Retinal pigment epithelial cell (primary cell): ENCODE measurements at regions not wholly inside any gene's neighbourhood (a gene's known extent, or its start where the extent isn't known, plus 50 kb on each side); places are given as distances from the start of the nearest gene placed in this dataset.
"Not testable (repeated sequence)": the region's sequence is repeated elsewhere in the genome, so short reads cannot be mapped to it uniquely, and the experiment has no call there.

ENCODE experiments used
- DNase-seq: peaks from one replicate; pipeline ENCODE4 v3.0.0-alpha.2; 2010; ENCODE audit warnings: low read depth
- H3K4me3 ChIP-seq: 2 replicates; pipeline ENCODE4 v1.5.1; 2011; ENCODE audit warnings: mild to moderate bottlenecking, low read length, control low read depth, moderate library complexity
- CTCF ChIP-seq: conservative IDR thresholded peaks from 2 replicates; pipeline ENCODE4 v1.5.1; 2011; ENCODE audit warnings: low read depth, low read length, control low read depth, inconsistent platforms

DNA sequence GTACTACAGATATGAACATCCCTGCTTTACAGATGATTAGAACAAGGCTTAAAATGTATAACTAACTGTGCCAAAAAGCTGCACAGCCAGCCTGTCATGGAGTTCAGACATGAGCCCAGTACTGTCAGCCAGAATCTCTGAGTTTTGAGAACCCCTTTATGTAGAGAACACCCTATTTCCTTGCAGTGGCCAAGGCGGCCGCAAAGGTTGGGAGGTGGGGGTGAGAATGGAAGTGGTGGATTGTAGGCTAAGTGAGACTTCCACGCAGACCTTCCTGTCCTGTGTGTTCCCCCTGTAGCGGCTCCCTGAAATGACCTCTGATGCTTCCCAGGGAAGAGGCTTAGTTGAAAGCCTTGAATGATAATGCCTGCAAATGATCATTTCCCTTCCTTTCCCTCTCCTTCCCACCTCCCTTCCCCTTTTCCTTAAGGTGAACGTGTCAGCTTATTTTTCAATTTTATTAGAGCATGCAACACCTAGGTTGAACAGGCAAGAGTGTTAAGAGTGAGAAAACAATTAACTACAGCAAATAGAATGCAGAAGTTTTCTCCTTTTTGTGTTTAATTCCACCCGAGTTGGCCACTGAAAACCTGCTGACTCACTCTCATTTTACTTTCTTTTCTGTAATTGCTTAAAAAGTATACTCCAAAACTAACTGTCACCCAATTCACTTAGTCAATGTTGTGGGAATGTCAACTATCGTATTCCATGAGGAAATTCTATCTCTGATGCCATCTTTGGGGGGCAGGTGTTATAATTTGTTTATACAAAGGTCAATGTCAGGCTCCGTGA is 167.0 kb upstream of the EDNRB start:
- H3K4me3 ChIP-seq = no peak overlapping the region

DNA sequence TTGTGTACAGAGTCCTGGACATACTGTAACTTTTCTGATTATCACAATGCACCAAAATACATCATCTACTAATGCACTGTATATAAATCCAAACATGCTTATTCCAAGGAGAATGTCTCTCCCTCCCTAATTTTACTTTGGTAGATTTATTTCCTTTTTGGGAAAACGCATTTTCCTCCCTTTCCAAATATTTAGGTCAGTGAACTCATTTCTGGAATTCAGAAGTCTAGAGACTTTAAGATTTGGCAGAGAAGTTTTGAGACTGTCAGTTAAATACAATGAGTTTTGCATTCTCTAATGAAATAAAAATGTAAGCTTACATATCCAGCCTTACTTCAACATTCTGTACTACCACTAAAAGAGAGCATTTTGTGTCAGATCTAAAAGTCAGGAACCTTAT is 165.8 kb upstream of the EDNRB start:
- H3K4me3 ChIP-seq = no peak overlapping the region
- no peak for TF ChIP-seq CTCF
- no peak for DNase-seq

More for the DNA sequence above, 167.0 kb upstream of the EDNRB start:
- no peak for TF ChIP-seq CTCF
- no peak for DNase-seq

DNA sequence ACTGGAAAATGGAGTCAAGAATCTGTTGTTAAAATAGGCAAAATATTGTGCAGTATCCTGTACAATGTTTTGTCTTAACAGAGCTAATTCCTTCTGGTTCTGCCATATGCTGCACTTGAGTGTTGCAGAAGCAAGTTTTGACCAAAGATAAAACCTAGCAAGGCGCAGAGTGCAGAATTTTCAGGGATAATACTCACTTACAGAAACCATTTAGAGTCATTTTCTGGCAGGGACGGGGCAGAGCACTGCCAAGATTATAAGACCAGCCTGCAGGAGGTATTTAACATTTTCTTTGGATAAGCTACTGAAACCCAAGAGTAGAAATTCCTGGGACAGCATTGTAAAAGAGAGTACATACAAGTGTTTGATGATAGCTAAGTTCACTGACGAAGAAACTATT is 159.5 kb upstream of the EDNRB start:
- DNase-seq = no peak
- no peak for TF ChIP-seq CTCF
- H3K4me3 ChIP-seq = no peak overlapping the region

- no peak for TF ChIP-seq CTCF
- no peak overlapping the region for H3K4me3 ChIP-seq
- no peak for DNase-seq
Measured at GRCh38 chr13:78067290-78067689, 148.7 kb upstream of the EDNRB start.

DNA sequence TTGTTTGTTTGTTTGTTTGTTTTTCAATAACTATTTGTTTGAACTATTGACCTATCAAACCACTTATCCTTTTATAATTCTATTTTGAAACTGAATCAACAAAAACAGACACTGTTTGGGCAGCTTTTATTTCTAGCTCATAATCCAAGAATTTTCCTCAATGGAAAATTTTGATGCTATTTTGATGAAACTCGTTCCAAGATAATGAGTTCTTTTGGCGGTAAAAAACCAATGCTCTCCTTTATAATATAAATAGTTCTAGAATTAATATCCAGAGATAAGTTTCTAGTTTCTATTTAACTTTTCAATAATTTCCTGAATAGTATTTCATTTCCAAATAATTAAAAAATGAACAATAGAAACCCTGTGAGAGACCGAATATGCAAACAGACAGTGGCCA is 146.5 kb upstream of the EDNRB start:
- no peak overlapping the region for H3K4me3 ChIP-seq
- TF ChIP-seq CTCF = no peak
- no peak for DNase-seq

GRCh38 chr13:78061806-78062205 is 143.2 kb upstream of the EDNRB start:
- TF ChIP-seq CTCF = no peak
- H3K4me3 ChIP-seq = no peak overlapping the region
- no peak for DNase-seq

GRCh38 chr13:78060966-78061365 is 142.3 kb upstream of the EDNRB start:
- no peak overlapping the region for H3K4me3 ChIP-seq
- TF ChIP-seq CTCF = no peak
- no peak for DNase-seq

DNA sequence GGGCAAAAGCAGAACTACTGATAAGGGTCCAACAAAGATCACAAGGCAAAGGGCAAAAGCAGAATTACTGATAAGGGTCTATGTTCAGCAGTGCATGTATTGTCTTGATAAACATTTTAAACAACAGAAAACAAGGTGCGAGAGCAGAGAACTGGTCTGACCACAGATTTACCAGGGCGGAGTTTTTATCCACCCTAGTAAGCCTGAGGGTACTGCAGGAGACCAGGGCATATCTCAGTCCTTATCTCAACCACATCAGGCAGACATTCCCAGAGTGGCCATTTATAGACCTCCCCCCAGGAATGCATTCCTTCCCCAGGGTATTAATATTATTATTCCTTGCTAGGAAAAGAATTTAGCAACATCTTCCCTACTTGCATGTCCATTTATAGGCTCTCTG is 138.2 kb upstream of the EDNRB start:
- DNase-seq = not testable (repeated sequence)

More for the DNA sequence above, 138.2 kb upstream of the EDNRB start:
- H3K4me3 ChIP-seq = not testable (repeated sequence)
